Astrocyte (in vitro differentiated cells and primary cell): ENCODE measurements at regions not wholly inside any gene's neighbourhood (a gene's known extent, or its start where the extent isn't known, plus 50 kb on each side); places are given as distances from the start of the nearest gene placed in this dataset.

Experiments used
- DNase-seq: peaks from one replicate; pipeline ENCODE4 v3.0.0-alpha.2; 2010; ENCODE audit warnings: low read depth
- FAIRE-seq: peaks from 2 replicates; lab custom pipeline; 2011; peaks lifted over from hg19 to GRCh38; lab: Jason Lieb, UNC
- H2AFZ ChIP-seq: 2 replicates; pipeline ENCODE4 v1.6.0; 2012; ENCODE audit warnings: low read depth, low read length, inconsistent platforms
- H3K27ac ChIP-seq: 2 replicates; pipeline ENCODE4 v1.5.1; 2011; ENCODE audit warnings: low read depth, low read length, inconsistent platforms
- H3K27me3 ChIP-seq: 2 replicates; pipeline ENCODE4 v1.6.0; 2011; ENCODE audit warnings: low read length, inconsistent platforms; ENCODE audit not compliant: insufficient read depth
- H3K36me3 ChIP-seq: 2 replicates; pipeline ENCODE4 v1.5.1; 2011; ENCODE audit warnings: low read length, inconsistent platforms; ENCODE audit not compliant: insufficient read depth
- H3K4me1 ChIP-seq: 2 replicates; pipeline ENCODE4 v1.5.1; 2011; ENCODE audit warnings: low read length, inconsistent platforms; ENCODE audit not compliant: insufficient read depth
- H3K4me2 ChIP-seq: 2 replicates; pipeline ENCODE4 v1.6.0; 2012; ENCODE audit warnings: low read length, inconsistent platforms
- H3K4me3 ChIP-seq: 2 replicates; pipeline ENCODE4 v1.5.1; 2011; ENCODE audit warnings: low read depth, mild to moderate bottlenecking, low read length, inconsistent platforms; ENCODE audit not compliant: insufficient read depth
- H3K79me2 ChIP-seq: 2 replicates; pipeline ENCODE4 v1.6.0; 2012; ENCODE audit warnings: mild to moderate bottlenecking, low read length, inconsistent platforms; ENCODE audit not compliant: insufficient read depth
- H3K9ac ChIP-seq: 2 replicates; pipeline ENCODE4 v1.6.0; 2012; ENCODE audit warnings: mild to moderate bottlenecking, low read length, inconsistent platforms
- H3K9me3 ChIP-seq: 2 replicates; pipeline ENCODE4 v1.5.1; 2012; ENCODE audit warnings: low read depth, mild to moderate bottlenecking, low read length, inconsistent platforms; ENCODE audit not compliant: insufficient read depth
- H4K20me1 ChIP-seq: 2 replicates; pipeline ENCODE4 v1.6.0; 2012; ENCODE audit warnings: low read length, inconsistent platforms; ENCODE audit not compliant: insufficient read depth
- H3K27ac Mint-ChIP-seq: one replicate; pipeline ENCODE4 v1.8.0; 2021; ENCODE audit warnings: mild to moderate bottlenecking, mixed read lengths; ENCODE audit not compliant: unreplicated experiment
- H3K27me3 Mint-ChIP-seq: one replicate; pipeline ENCODE4 v1.8.0; 2021; ENCODE audit warnings: low read depth, mixed read lengths; ENCODE audit not compliant: unreplicated experiment
- H3K36me3 Mint-ChIP-seq: one replicate; pipeline ENCODE4 v1.8.0; 2021; ENCODE audit warnings: low read depth, mixed read lengths; ENCODE audit not compliant: unreplicated experiment
- H3K4me1 Mint-ChIP-seq: one replicate; pipeline ENCODE4 v1.8.0; 2021; ENCODE audit warnings: low read depth, mixed read lengths; ENCODE audit not compliant: unreplicated experiment
- H3K4me3 Mint-ChIP-seq: one replicate; pipeline ENCODE4 v1.8.0; 2021; ENCODE audit warnings: mild to moderate bottlenecking, moderate library complexity, mixed read lengths; ENCODE audit not compliant: unreplicated experiment
- H3K9me3 Mint-ChIP-seq: one replicate; pipeline ENCODE4 v1.8.0; 2021; ENCODE audit warnings: mild to moderate bottlenecking, mixed read lengths; ENCODE audit not compliant: unreplicated experiment
- EZH2 ChIP-seq: IDR thresholded peaks from 2 replicates; pipeline ENCODE4 v1.6.1; 2012; ENCODE audit warnings: mild to moderate bottlenecking, low read length, inconsistent platforms; ENCODE audit not compliant: insufficient read depth
- TF ChIP-seq, protein P1 (sequence below): IDR thresholded peaks from 2 replicates; pipeline ENCODE4 v1.5.1; 2011; ENCODE audit warnings: low read depth, mild to moderate bottlenecking, inconsistent platforms, low read length, moderate library complexity; ENCODE audit not compliant: insufficient read depth

DNA sequence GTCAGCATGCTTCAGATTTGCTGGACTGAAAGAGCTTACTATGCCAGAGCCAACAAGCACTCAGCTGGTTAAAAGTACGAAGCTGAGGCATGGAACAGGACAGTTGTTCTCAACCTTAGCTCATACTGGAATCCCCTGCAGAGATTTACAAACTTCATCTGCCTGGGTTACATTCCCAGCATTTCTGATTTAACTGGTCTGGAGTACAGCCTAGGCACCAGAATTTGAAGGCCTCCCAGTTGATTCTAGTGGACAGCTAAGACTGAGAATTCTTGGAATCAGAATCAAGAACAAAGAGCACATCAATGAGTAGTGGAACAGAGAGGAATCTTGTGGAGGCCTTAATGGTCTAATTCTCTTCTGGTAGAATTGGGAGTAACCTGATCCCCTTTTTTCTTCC is 298.2 kb upstream of the NXPH2 start:
- Histone ChIP-seq H3K4me1 (no peaks in the 10 kb centered on the region), H3K9me3 (no peaks in the 10 kb centered on the region), H4K20me1 (no peaks in the 10 kb centered on the region), H3K36me3 (no peaks in the 10 kb centered on the region), H3K4me3 (no peak overlapping the region), H3K79me2 (no peaks in the 10 kb centered on the region), H3K4me2 (no peak overlapping the region), H3K27me3 (no peaks in the 10 kb centered on the region), H2AFZ (no peak overlapping the region), H3K27ac (no peak overlapping the region), H3K9ac (no peak overlapping the region)
- DNase-seq (no peak), FAIRE-seq (no peak)
- H3K9me3 Mint-ChIP-seq = no peaks in the 10 kb centered on the region
- H3K27me3 Mint-ChIP-seq = no peaks in the 10 kb centered on the region
- H3K4me3 Mint-ChIP-seq = no peak overlapping the region
- H3K36me3 Mint-ChIP-seq = no peaks in the 10 kb centered on the region
- H3K4me1 Mint-ChIP-seq = peaks cover 25% of the 10 kb centered on the region
- TF ChIP-seq, protein P1, sequence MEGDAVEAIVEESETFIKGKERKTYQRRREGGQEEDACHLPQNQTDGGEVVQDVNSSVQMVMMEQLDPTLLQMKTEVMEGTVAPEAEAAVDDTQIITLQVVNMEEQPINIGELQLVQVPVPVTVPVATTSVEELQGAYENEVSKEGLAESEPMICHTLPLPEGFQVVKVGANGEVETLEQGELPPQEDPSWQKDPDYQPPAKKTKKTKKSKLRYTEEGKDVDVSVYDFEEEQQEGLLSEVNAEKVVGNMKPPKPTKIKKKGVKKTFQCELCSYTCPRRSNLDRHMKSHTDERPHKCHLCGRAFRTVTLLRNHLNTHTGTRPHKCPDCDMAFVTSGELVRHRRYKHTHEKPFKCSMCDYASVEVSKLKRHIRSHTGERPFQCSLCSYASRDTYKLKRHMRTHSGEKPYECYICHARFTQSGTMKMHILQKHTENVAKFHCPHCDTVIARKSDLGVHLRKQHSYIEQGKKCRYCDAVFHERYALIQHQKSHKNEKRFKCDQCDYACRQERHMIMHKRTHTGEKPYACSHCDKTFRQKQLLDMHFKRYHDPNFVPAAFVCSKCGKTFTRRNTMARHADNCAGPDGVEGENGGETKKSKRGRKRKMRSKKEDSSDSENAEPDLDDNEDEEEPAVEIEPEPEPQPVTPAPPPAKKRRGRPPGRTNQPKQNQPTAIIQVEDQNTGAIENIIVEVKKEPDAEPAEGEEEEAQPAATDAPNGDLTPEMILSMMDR = no peak
- TF ChIP-seq EZH2 = no peak
- H3K27ac Mint-ChIP-seq = no peak overlapping the region

DNA sequence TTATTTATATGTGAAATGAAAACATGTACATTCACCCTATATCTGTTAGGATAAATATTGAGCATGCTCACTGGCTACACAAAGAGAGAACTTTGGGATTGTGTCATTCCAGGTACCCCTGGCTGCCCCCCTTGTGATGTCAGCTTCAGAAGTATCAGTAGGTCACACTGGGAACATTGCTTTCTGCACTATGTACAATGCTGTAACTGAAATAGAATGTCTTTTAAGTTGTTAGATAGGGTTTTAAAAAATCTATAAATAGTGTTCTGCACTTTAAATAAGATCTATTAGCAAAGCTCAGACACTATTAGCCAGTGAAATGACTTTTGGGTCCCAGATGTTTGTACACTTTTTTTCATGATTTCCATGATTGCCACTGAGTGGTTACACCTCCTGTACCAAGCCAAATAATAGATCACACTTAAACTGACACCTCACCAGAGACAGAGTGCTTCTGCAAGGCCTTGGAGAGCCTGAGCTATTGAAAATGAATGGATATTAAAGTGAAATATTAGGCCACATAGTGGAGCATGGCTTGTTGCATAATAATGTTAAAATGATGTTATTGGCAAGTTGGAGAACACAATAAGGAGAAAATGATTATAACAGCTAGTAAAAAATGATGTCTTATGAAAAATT is 297.0 kb upstream of the NXPH2 start:
- Histone ChIP-seq H3K4me2 (no peak overlapping the region), H3K9ac (no peak overlapping the region), H2AFZ (no peak overlapping the region), H3K9me3 (no peaks in the 10 kb centered on the region), H3K27ac (no peak overlapping the region), H3K36me3 (no peaks in the 10 kb centered on the region), H3K4me3 (no peak overlapping the region), H4K20me1 (no peaks in the 10 kb centered on the region), H3K79me2 (no peaks in the 10 kb centered on the region), H3K27me3 (no peaks in the 10 kb centered on the region), H3K4me1 (no peaks in the 10 kb centered on the region)
- FAIRE-seq (no peak), DNase-seq (no peak)
- TF ChIP-seq, protein P1 = no peak
- no peak for TF ChIP-seq EZH2
- no peaks in the 10 kb centered on the region for H3K9me3 Mint-ChIP-seq
- H3K4me3 Mint-ChIP-seq = no peak overlapping the region
- peaks cover 25% of the 10 kb centered on the region for H3K4me1 Mint-ChIP-seq
- H3K27ac Mint-ChIP-seq = no peak overlapping the region
- no peaks in the 10 kb centered on the region for H3K36me3 Mint-ChIP-seq
- no peaks in the 10 kb centered on the region for H3K27me3 Mint-ChIP-seq

DNA sequence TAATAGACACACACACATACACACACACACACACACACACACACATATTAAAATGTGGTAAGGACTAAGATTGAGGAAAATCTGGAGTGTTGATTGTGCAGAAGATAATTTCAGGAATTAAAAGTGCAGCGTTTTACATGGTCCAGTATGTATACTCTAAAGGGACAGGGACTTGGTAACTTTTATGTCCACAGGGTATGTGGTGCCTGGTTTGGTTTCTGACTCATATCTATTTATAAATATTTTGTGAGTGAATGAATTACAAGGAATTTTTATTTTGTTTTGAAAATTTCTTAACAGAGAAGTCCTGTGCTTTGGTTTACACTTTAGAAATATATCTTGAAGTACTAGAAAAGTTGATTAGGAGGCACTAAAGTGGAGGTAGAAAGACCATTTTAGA is 287.7 kb upstream of the NXPH2 start:
- H3K4me1 Mint-ChIP-seq = peaks cover 3% of the 10 kb centered on the region
- H3K9me3 Mint-ChIP-seq = no peaks in the 10 kb centered on the region
- Histone ChIP-seq H3K9me3 (no peaks in the 10 kb centered on the region), H3K79me2 (no peaks in the 10 kb centered on the region), H3K27me3 (no peaks in the 10 kb centered on the region), H3K4me1 (no peaks in the 10 kb centered on the region), H2AFZ (no peak overlapping the region), H3K9ac (no peak overlapping the region), H3K36me3 (no peaks in the 10 kb centered on the region), H4K20me1 (no peaks in the 10 kb centered on the region), H3K27ac (no peak overlapping the region), H3K4me3 (no peak overlapping the region), H3K4me2 (no peak overlapping the region)
- no peaks in the 10 kb centered on the region for H3K27me3 Mint-ChIP-seq
- no peak overlapping the region for H3K27ac Mint-ChIP-seq
- H3K36me3 Mint-ChIP-seq = no peaks in the 10 kb centered on the region
- DNase-seq = no peak
- no peak for TF ChIP-seq EZH2
- TF ChIP-seq, protein P1 = no peak
- no peak for FAIRE-seq
- no peak overlapping the region for H3K4me3 Mint-ChIP-seq
